ENCODE measurements at regions not wholly inside any gene's neighbourhood (a gene's known extent, or its start where the extent isn't known, plus 50 kb on each side); places are given as distances from the start of the nearest gene placed in this dataset.

GRCh38 chr5:16000056-16000455 lies 179.5 kb downstream of the MARCHF11 start:
- TF ChIP-seq TAF1 (IDR thresholded peaks at IDR 0.05; ENCODE audit: low read depth) (no peak), SMC3 (conservative IDR thresholded peaks at IDR 0.05; ENCODE audit: poor library complexity) (no peak), EZH2 (IDR thresholded peaks at IDR 0.05; ENCODE audit: borderline replicate concordance, insufficient read depth, low read length, poor library complexity, severe bottlenecking) (no peak), CTCF (IDR thresholded peaks at IDR 0.05; ENCODE audit: poor library complexity, severe bottlenecking) (no peak), MXI1 (conservative IDR thresholded peaks at IDR 0.05; ENCODE audit: poor library complexity, severe bottlenecking) (no peak), POLR2AphosphoS5 (IDR thresholded peaks at IDR 0.05) (no peak), RAD21 (conservative IDR thresholded peaks at IDR 0.05) (no peak)
- TF ChIP-seq, protein P1, sequence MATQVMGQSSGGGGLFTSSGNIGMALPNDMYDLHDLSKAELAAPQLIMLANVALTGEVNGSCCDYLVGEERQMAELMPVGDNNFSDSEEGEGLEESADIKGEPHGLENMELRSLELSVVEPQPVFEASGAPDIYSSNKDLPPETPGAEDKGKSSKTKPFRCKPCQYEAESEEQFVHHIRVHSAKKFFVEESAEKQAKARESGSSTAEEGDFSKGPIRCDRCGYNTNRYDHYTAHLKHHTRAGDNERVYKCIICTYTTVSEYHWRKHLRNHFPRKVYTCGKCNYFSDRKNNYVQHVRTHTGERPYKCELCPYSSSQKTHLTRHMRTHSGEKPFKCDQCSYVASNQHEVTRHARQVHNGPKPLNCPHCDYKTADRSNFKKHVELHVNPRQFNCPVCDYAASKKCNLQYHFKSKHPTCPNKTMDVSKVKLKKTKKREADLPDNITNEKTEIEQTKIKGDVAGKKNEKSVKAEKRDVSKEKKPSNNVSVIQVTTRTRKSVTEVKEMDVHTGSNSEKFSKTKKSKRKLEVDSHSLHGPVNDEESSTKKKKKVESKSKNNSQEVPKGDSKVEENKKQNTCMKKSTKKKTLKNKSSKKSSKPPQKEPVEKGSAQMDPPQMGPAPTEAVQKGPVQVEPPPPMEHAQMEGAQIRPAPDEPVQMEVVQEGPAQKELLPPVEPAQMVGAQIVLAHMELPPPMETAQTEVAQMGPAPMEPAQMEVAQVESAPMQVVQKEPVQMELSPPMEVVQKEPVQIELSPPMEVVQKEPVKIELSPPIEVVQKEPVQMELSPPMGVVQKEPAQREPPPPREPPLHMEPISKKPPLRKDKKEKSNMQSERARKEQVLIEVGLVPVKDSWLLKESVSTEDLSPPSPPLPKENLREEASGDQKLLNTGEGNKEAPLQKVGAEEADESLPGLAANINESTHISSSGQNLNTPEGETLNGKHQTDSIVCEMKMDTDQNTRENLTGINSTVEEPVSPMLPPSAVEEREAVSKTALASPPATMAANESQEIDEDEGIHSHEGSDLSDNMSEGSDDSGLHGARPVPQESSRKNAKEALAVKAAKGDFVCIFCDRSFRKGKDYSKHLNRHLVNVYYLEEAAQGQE (IDR thresholded peaks at IDR 0.05; ENCODE audit: borderline replicate concordance): no peak

All from neural cell (in vitro differentiated cells).